ENCODE measurements at regions not wholly inside any gene's neighbourhood (a gene's known extent, or its start where the extent isn't known, plus 50 kb on each side); places are given as distances from the start of the nearest gene placed in this dataset.

DNA sequence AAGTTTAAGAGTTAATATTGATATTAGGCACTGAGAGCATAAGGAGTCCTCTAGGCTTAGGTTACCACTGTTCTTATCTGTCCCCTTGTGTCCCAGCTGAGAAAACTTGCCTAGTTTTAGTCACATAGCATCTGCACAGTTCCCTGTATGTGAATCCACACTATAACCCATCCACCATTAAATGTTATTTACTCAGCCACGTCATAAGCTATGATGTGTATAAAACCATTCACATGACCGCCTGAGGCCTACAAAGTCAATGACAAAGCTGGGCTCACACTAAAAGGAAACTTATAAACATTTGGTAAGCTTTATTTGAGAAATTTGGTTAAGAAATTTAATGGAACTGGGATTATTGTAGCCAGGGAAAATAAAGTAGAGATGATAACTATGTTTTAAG, 59.2 kb upstream of the TFAP2D start:
- no peak overlapping the region for H2BK120ac ChIP-seq (ENCODE audit: low read depth, low read length)
- no peak overlapping the region for H2BK12ac ChIP-seq (ENCODE audit: low read length in 2 of 2)
- no peak overlapping the region for H2AFZ ChIP-seq (ENCODE audit: low read depth, low read length)
- H3K4me2 ChIP-seq (ENCODE audit: low read length, poor library complexity, severe bottlenecking), result no peak overlapping the region
- no peaks in the 10 kb centered on the region for H3K4me1 ChIP-seq (ENCODE audit: control insufficient read depth, insufficient read depth, low read depth, low read length)
- no peak for DNase-seq
- no peaks in the 10 kb centered on the region for H3K36me3 ChIP-seq (ENCODE audit: control insufficient read depth in 1 of 2, insufficient read depth in 2 of 2, low read depth in 1 of 2, low read length in 2 of 2)
- H2AK5ac ChIP-seq (ENCODE audit: low read length, severe bottlenecking), result no peak overlapping the region
- H3K14ac ChIP-seq (ENCODE audit: low read length in 2 of 2), result no peak overlapping the region
- H3K18ac ChIP-seq (ENCODE audit: low read depth in 1 of 2, low read length in 2 of 2), result no peak overlapping the region
- H3K4ac ChIP-seq (ENCODE audit: low read depth in 1 of 2, low read length in 2 of 2), result no peak overlapping the region
- H2BK5ac ChIP-seq (ENCODE audit: low read depth, low read length, poor library complexity, severe bottlenecking), result no peak overlapping the region
- H3K9me3 ChIP-seq (ENCODE audit: control insufficient read depth, low read length), result peaks cover 11% of the 10 kb centered on the region
- no peaks in the 10 kb centered on the region for H3K27me3 ChIP-seq (ENCODE audit: control insufficient read depth in 1 of 2, insufficient read depth in 1 of 2, low read length in 2 of 2)
- H3K23ac ChIP-seq (ENCODE audit: low read length in 2 of 2), result no peak overlapping the region
- 94% methylated on average over 2 of the region's 2 CpGs for WGBS
- H3K27ac ChIP-seq (ENCODE audit: low read length, poor library complexity, severe bottlenecking), result no peak overlapping the region
- H3K4me3 ChIP-seq (ENCODE audit: insufficient read depth in 1 of 2, low read depth in 1 of 2, low read length in 2 of 2), result no peak overlapping the region
- H3K79me1 ChIP-seq (replicated peaks; ENCODE audit: low read length, poor library complexity, severe bottlenecking), result no peaks in the 10 kb centered on the region
- H4K91ac ChIP-seq (ENCODE audit: low read length), result no peak overlapping the region
- H3K9ac ChIP-seq (ENCODE audit: low read length), result no peak overlapping the region
- H2BK15ac ChIP-seq (ENCODE audit: low read depth, poor library complexity, severe bottlenecking), result no peak overlapping the region
- H4K8ac ChIP-seq (ENCODE audit: low read length), result no peak overlapping the region

DNA sequence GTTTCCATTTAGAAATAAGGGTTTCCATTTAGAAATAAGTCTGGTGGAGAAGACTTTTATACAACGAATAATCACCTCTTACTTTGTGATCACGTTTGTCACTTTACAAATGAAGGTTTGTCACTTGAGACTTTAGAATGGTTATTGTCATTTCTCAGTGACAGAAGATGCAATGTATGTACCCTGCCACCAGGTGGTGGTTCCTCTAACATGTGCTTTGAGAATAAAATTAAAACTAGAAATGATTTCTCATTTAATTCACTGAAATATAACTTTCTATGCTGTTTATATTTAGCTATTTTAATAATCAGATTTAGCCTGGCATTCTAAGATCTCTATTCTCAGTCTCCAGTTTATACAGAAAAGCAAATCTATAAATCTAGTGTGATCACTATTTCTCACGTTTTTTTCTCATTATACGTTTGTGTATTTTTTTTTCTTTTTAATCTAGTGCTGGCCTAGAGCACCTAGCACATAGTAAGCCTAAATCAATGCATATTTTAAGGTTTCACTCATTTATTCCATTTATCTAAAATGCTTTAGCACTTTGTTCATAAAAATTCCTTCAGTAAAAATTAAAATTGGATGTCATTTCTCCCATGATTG, 57.4 kb upstream of the TFAP2D start:
- no CpG with 5 or more reads among the region's 4 CpGs for WGBS
- Histone ChIP-seq H2AK5ac (ENCODE audit: low read length, severe bottlenecking) (no peak overlapping the region), H3K4me3 (ENCODE audit: insufficient read depth in 1 of 2, low read depth in 1 of 2, low read length in 2 of 2) (no peak overlapping the region), H3K27ac (ENCODE audit: low read length, poor library complexity, severe bottlenecking) (no peak overlapping the region), H3K9me3 (ENCODE audit: control insufficient read depth, low read length) (no peaks in the 10 kb centered on the region), H4K8ac (ENCODE audit: low read length) (no peak overlapping the region), H2BK15ac (ENCODE audit: low read depth, poor library complexity, severe bottlenecking) (no peak overlapping the region), H4K91ac (ENCODE audit: low read length) (no peak overlapping the region), H2BK120ac (ENCODE audit: low read depth, low read length) (no peak overlapping the region), H3K79me1 (replicated peaks; ENCODE audit: low read length, poor library complexity, severe bottlenecking) (no peaks in the 10 kb centered on the region), H3K4me2 (ENCODE audit: low read length, poor library complexity, severe bottlenecking) (no peak overlapping the region), H3K27me3 (ENCODE audit: control insufficient read depth in 1 of 2, insufficient read depth in 1 of 2, low read length in 2 of 2) (no peaks in the 10 kb centered on the region), H3K4me1 (ENCODE audit: control insufficient read depth, insufficient read depth, low read depth, low read length) (no peaks in the 10 kb centered on the region), H3K14ac (ENCODE audit: low read length in 2 of 2) (no peak overlapping the region), H2AFZ (ENCODE audit: low read depth, low read length) (no peak overlapping the region), H3K9ac (ENCODE audit: low read length) (no peak overlapping the region), H2BK12ac (ENCODE audit: low read length in 2 of 2) (no peak overlapping the region), H3K18ac (ENCODE audit: low read depth in 1 of 2, low read length in 2 of 2) (no peak overlapping the region), H2BK5ac (ENCODE audit: low read depth, low read length, poor library complexity, severe bottlenecking) (no peak overlapping the region), H3K23ac (ENCODE audit: low read length in 2 of 2) (no peak overlapping the region), H3K36me3 (ENCODE audit: control insufficient read depth in 1 of 2, insufficient read depth in 2 of 2, low read depth in 1 of 2, low read length in 2 of 2) (no peaks in the 10 kb centered on the region), H3K4ac (ENCODE audit: low read depth in 1 of 2, low read length in 2 of 2) (no peak overlapping the region)
- no peak for DNase-seq

DNA sequence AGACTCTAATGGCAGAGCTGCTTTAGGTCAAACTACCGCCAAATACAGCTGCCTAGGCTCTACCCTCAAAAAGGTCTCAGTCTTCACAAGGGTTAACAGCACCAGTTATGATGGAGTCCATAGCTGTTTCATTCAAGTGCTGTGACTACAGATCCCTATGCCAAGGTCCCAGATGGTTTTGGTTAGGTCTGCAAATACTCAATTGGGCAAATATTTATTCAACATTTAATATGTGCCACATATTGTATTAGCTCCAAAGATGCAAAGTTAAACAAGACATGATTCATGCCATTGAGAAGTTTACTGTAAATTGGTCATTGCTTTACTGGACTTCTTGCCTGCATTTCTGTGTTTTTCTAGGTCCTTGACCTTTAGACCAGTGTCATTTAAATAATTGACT, 55.8 kb upstream of the TFAP2D start:
- Histone ChIP-seq H3K18ac (ENCODE audit: low read depth in 1 of 2, low read length in 2 of 2) (no peak overlapping the region), H3K27ac (ENCODE audit: low read length, poor library complexity, severe bottlenecking) (no peak overlapping the region), H2BK120ac (ENCODE audit: low read depth, low read length) (no peak overlapping the region), H3K9me3 (ENCODE audit: control insufficient read depth, low read length) (no peaks in the 10 kb centered on the region), H4K8ac (ENCODE audit: low read length) (no peak overlapping the region), H3K79me1 (replicated peaks; ENCODE audit: low read length, poor library complexity, severe bottlenecking) (no peaks in the 10 kb centered on the region), H3K4me3 (ENCODE audit: insufficient read depth in 1 of 2, low read depth in 1 of 2, low read length in 2 of 2) (no peak overlapping the region), H3K9ac (ENCODE audit: low read length) (no peak overlapping the region), H3K4me2 (ENCODE audit: low read length, poor library complexity, severe bottlenecking) (no peak overlapping the region), H2AK5ac (ENCODE audit: low read length, severe bottlenecking) (no peak overlapping the region), H2BK5ac (ENCODE audit: low read depth, low read length, poor library complexity, severe bottlenecking) (no peak overlapping the region), H3K23ac (ENCODE audit: low read length in 2 of 2) (no peak overlapping the region), H2AFZ (ENCODE audit: low read depth, low read length) (no peak overlapping the region), H4K91ac (ENCODE audit: low read length) (no peak overlapping the region), H3K4me1 (ENCODE audit: control insufficient read depth, insufficient read depth, low read depth, low read length) (no peaks in the 10 kb centered on the region), H2BK15ac (ENCODE audit: low read depth, poor library complexity, severe bottlenecking) (no peak overlapping the region), H3K27me3 (ENCODE audit: control insufficient read depth in 1 of 2, insufficient read depth in 1 of 2, low read length in 2 of 2) (no peaks in the 10 kb centered on the region), H3K4ac (ENCODE audit: low read depth in 1 of 2, low read length in 2 of 2) (no peak overlapping the region), H2BK12ac (ENCODE audit: low read length in 2 of 2) (no peak overlapping the region), H3K14ac (ENCODE audit: low read length in 2 of 2) (no peak overlapping the region), H3K36me3 (ENCODE audit: control insufficient read depth in 1 of 2, insufficient read depth in 2 of 2, low read depth in 1 of 2, low read length in 2 of 2) (no peaks in the 10 kb centered on the region)
- WGBS, result 71% methylated on average over 1 of the region's 1 CpG
- DNase-seq, result no peak

DNA sequence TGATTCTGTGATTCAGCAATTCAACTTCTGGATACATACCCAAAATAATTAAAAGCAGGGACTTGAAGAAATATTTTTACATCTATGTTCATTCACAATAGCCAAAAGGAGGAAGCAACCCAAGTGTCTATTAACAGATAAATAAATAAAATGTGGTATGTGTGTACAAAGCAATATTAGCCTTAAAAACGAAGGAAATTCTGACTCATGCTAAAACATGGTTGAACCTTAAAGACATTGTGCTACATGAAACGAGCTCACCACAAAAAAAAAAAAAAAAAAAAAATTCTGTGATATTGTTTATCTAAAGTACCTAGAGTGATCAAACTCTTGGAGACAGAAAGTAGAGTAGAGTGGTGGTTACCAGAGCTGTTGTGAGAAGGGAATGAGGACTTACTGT, 54.8 kb upstream of the TFAP2D start:
- Histone ChIP-seq H3K14ac (ENCODE audit: low read length in 2 of 2) (no peak overlapping the region), H4K8ac (ENCODE audit: low read length) (no peak overlapping the region), H3K4me1 (ENCODE audit: control insufficient read depth, insufficient read depth, low read depth, low read length) (no peaks in the 10 kb centered on the region), H3K9ac (ENCODE audit: low read length) (no peak overlapping the region), H3K4me2 (ENCODE audit: low read length, poor library complexity, severe bottlenecking) (no peak overlapping the region), H3K4ac (ENCODE audit: low read depth in 1 of 2, low read length in 2 of 2) (no peak overlapping the region), H2BK12ac (ENCODE audit: low read length in 2 of 2) (no peak overlapping the region), H2AFZ (ENCODE audit: low read depth, low read length) (no peak overlapping the region), H3K9me3 (ENCODE audit: control insufficient read depth, low read length) (no peaks in the 10 kb centered on the region), H3K27me3 (ENCODE audit: control insufficient read depth in 1 of 2, insufficient read depth in 1 of 2, low read length in 2 of 2) (no peaks in the 10 kb centered on the region), H2BK15ac (ENCODE audit: low read depth, poor library complexity, severe bottlenecking) (no peak overlapping the region), H3K23ac (ENCODE audit: low read length in 2 of 2) (no peak overlapping the region), H2BK5ac (ENCODE audit: low read depth, low read length, poor library complexity, severe bottlenecking) (no peak overlapping the region), H3K4me3 (ENCODE audit: insufficient read depth in 1 of 2, low read depth in 1 of 2, low read length in 2 of 2) (no peak overlapping the region), H2AK5ac (ENCODE audit: low read length, severe bottlenecking) (no peak overlapping the region), H3K18ac (ENCODE audit: low read depth in 1 of 2, low read length in 2 of 2) (no peak overlapping the region), H3K79me1 (replicated peaks; ENCODE audit: low read length, poor library complexity, severe bottlenecking) (no peaks in the 10 kb centered on the region), H3K36me3 (ENCODE audit: control insufficient read depth in 1 of 2, insufficient read depth in 2 of 2, low read depth in 1 of 2, low read length in 2 of 2) (no peaks in the 10 kb centered on the region), H2BK120ac (ENCODE audit: low read depth, low read length) (no peak overlapping the region), H3K27ac (ENCODE audit: low read length, poor library complexity, severe bottlenecking) (no peak overlapping the region), H4K91ac (ENCODE audit: low read length) (no peak overlapping the region)
- WGBS, result no CpG with 5 or more reads among the region's 2 CpGs
- no peak for DNase-seq
